Duodenal mucosa (tissue), 2 donors: ENCODE measurements at regions not wholly inside any gene's neighbourhood (a gene's known extent, or its start where the extent isn't known, plus 50 kb on each side); places are given as distances from the start of the nearest gene placed in this dataset.

ENCODE experiments used
- H3K27ac ChIP-seq: one replicate; pipeline ENCODE4 v1.7.0; 2013; ENCODE audit warnings: low read depth, low read length
- H3K27me3 ChIP-seq, 2 donors: one replicate each; pipeline ENCODE4 v1.7.0; 2013; ENCODE audit warnings: low read length in 2 of 2, control low read depth in 1 of 2; ENCODE audit not compliant: insufficient read depth in 2 of 2, control insufficient read depth in 1 of 2
- H3K36me3 ChIP-seq, 2 donors: one replicate each; pipeline ENCODE4 v1.7.0; 2013; ENCODE audit warnings: low read length in 2 of 2, control low read depth in 1 of 2; ENCODE audit not compliant: insufficient read depth in 2 of 2, control insufficient read depth in 1 of 2
- H3K4me1 ChIP-seq, 2 donors: one replicate each; pipeline ENCODE4 v1.7.0; 2013; ENCODE audit warnings: low read length in 2 of 2, control low read depth in 1 of 2; ENCODE audit not compliant: insufficient read depth in 2 of 2, control insufficient read depth in 1 of 2
- H3K4me3 ChIP-seq, 2 donors: one replicate each; pipeline ENCODE4 v1.7.0; 2013; ENCODE audit warnings: low read length in 2 of 2, low read depth in 1 of 2
- H3K9ac ChIP-seq, 2 donors: one replicate each; pipeline ENCODE4 v1.7.0; 2013; ENCODE audit warnings: low read length in 2 of 2, low read depth in 1 of 2
- H3K9me3 ChIP-seq, 2 donors: one replicate each; pipeline ENCODE4 v1.7.0; 2013; ENCODE audit warnings: low read length in 2 of 2, control low read depth in 1 of 2; ENCODE audit not compliant: control insufficient read depth in 1 of 2

- Histone ChIP-seq H3K4me3 (no peak overlapping the region), H3K27ac (no peak overlapping the region), H3K4me1 (peaks cover 0 to 3% of the 10 kb centered on the region in 2 donors), H3K36me3 (no peaks in the 10 kb centered on the region), H3K27me3 (no peaks in the 10 kb centered on the region), H3K9me3 (no peaks in the 10 kb centered on the region), H3K9ac (no peak overlapping the region)
Observed at GRCh38 chr2:189360861-189361260, 80.4 kb upstream of the WDR75 start.

GRCh38 chr2:189362283-189362682, 79.0 kb upstream of the WDR75 start:
- H3K4me1 ChIP-seq: peaks cover 0 to 3% of the 10 kb centered on the region in 2 donors
- no peaks in the 10 kb centered on the region for H3K27me3 ChIP-seq
- H3K9me3 ChIP-seq: no peaks in the 10 kb centered on the region
- H3K27ac ChIP-seq: no peak overlapping the region
- H3K4me3 ChIP-seq: no peak overlapping the region
- H3K36me3 ChIP-seq: no peaks in the 10 kb centered on the region
- H3K9ac ChIP-seq: no peak overlapping the region

GRCh38 chr2:189363559-189363958, 77.7 kb upstream of the WDR75 start:
- Histone ChIP-seq H3K36me3 (no peaks in the 10 kb centered on the region), H3K27me3 (no peaks in the 10 kb centered on the region), H3K9me3 (no peaks in the 10 kb centered on the region), H3K4me3 (no peak overlapping the region), H3K9ac (no peak overlapping the region), H3K4me1 (peaks cover 0 to 3% of the 10 kb centered on the region in 2 donors), H3K27ac (no peak overlapping the region)

DNA sequence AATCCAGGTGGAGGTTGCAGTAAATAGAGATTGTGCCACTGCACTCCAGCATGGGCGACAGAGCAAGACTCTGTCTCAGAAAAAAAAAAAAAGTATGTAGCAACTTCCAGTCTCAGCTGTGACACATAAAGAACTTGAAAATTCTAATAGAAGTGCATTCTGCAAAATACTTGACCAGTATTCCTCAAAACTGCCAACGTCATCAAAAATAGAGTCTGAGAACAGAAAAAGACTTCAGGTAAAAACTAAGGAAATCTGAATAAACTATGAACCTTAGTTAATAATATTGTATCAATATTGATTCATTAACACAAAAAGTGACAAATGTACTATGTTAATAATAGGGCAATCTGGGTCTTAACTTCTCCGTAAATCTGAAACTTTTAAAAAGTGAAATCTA, 76.7 kb upstream of the WDR75 start:
- H3K4me3 ChIP-seq: no peak overlapping the region
- H3K9ac ChIP-seq: no peak overlapping the region
- H3K9me3 ChIP-seq: no peaks in the 10 kb centered on the region
- H3K27ac ChIP-seq: no peak overlapping the region
- H3K36me3 ChIP-seq: no peaks in the 10 kb centered on the region
- peaks cover 0 to 3% of the 10 kb centered on the region in 2 donors for H3K4me1 ChIP-seq
- H3K27me3 ChIP-seq: no peaks in the 10 kb centered on the region

- Histone ChIP-seq H3K9ac (no peak overlapping the region), H3K4me1 (peaks cover 0 to 3% of the 10 kb centered on the region in 2 donors), H3K27me3 (no peaks in the 10 kb centered on the region)
Observed at GRCh38 chr2:189366349-189366748, 74.9 kb upstream of the WDR75 start.

DNA sequence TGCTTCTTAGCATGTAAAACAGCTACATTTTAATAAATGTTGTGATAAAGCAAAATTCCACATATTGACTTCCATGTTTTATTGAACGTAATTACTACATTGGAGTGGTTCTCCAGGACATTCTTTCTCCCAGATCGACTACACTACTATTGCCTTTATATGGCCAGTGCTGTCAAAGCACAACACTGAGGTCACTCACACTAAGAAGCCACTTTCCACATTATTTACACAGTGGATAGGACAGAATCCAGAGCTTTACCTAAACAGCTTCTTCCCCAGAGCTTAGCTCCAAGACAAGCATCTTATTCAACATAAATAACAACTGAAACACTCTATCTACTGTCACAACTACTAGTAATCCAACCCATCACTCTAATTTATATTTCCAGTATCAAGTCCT, 73.9 kb upstream of the WDR75 start:
- no peak overlapping the region for H3K9ac ChIP-seq
- H3K36me3 ChIP-seq: no peaks in the 10 kb centered on the region
- H3K27ac ChIP-seq: no peak overlapping the region
- no peaks in the 10 kb centered on the region for H3K27me3 ChIP-seq
- peaks cover 0 to 3% of the 10 kb centered on the region in 2 donors for H3K4me1 ChIP-seq
- H3K9me3 ChIP-seq: no peaks in the 10 kb centered on the region
- H3K4me3 ChIP-seq: no peak overlapping the region

More at GRCh38 chr2:189366349-189366748, 74.9 kb upstream of the WDR75 start:
- Histone ChIP-seq H3K4me3 (no peak overlapping the region), H3K9me3 (no peaks in the 10 kb centered on the region), H3K36me3 (no peaks in the 10 kb centered on the region), H3K27ac (no peak overlapping the region)

- H3K27me3 ChIP-seq: no peaks in the 10 kb centered on the region
- no peak overlapping the region for H3K9ac ChIP-seq
- H3K36me3 ChIP-seq: no peaks in the 10 kb centered on the region
- H3K4me1 ChIP-seq: no peaks in the 10 kb centered on the region
- H3K9me3 ChIP-seq: no peaks in the 10 kb centered on the region
- H3K27ac ChIP-seq: no peak overlapping the region
- H3K4me3 ChIP-seq: no peak overlapping the region
Observed at GRCh38 chr2:189369566-189369965, 71.7 kb upstream of the WDR75 start.

- H3K36me3 ChIP-seq: no peaks in the 10 kb centered on the region
- no peaks in the 10 kb centered on the region for H3K9me3 ChIP-seq
- no peak overlapping the region for H3K4me3 ChIP-seq
- H3K27ac ChIP-seq: no peak overlapping the region
- no peak overlapping the region for H3K9ac ChIP-seq
- H3K4me1 ChIP-seq: no peaks in the 10 kb centered on the region
- H3K27me3 ChIP-seq: no peaks in the 10 kb centered on the region
Observed at GRCh38 chr2:189370719-189371118, 70.6 kb upstream of the WDR75 start.

GRCh38 chr2:189372688-189373257, 68.5 kb upstream of the WDR75 start:
- Histone ChIP-seq H3K4me3 (no peak overlapping the region), H3K36me3 (no peaks in the 10 kb centered on the region), H3K9ac (no peak overlapping the region), H3K27ac (no peak overlapping the region), H3K27me3 (no peaks in the 10 kb centered on the region), H3K4me1 (no peaks in the 10 kb centered on the region), H3K9me3 (no peaks in the 10 kb centered on the region)

DNA sequence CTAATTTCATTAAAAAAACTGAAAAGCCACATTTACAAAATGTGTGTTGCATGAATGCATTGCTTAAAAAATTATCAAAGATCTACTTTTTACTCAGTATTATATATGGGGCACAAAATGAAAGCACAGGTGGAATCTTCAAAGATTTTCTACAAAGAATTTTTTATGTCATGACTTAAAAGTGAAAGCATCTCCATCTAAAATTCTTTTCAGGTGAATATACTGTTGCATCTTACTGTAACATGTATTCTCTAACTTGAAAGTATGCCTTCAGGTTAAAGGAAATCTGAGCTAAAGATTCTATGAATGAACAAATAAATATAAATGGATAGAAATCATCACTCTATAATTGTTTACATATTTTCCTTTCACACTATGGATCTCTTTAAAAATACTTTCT, 66.8 kb upstream of the WDR75 start:
- Histone ChIP-seq H3K9me3 (no peaks in the 10 kb centered on the region), H3K9ac (no peak overlapping the region), H3K27me3 (no peaks in the 10 kb centered on the region), H3K4me1 (no peaks in the 10 kb centered on the region), H3K36me3 (no peaks in the 10 kb centered on the region), H3K4me3 (no peak overlapping the region), H3K27ac (no peak overlapping the region)

- Histone ChIP-seq H3K9ac (no peak overlapping the region), H3K4me3 (no peak overlapping the region), H3K27me3 (no peaks in the 10 kb centered on the region), H3K36me3 (no peaks in the 10 kb centered on the region), H3K9me3 (no peaks in the 10 kb centered on the region), H3K27ac (no peak overlapping the region), H3K4me1 (no peaks in the 10 kb centered on the region)
Observed at GRCh38 chr2:189375842-189376241, 65.4 kb upstream of the WDR75 start.
